ENCODE measurements at regions not wholly inside any gene's neighbourhood (a gene's known extent, or its start where the extent isn't known, plus 50 kb on each side); places are given as distances from the start of the nearest gene placed in this dataset.
A peak's percentile ranks its signal among the peaks of the same experiment; 100 is the strongest.
"Not testable (repeated sequence)": the region's sequence is repeated elsewhere in the genome, so short reads cannot be mapped to it uniquely, and the experiment has no call there.

DNA sequence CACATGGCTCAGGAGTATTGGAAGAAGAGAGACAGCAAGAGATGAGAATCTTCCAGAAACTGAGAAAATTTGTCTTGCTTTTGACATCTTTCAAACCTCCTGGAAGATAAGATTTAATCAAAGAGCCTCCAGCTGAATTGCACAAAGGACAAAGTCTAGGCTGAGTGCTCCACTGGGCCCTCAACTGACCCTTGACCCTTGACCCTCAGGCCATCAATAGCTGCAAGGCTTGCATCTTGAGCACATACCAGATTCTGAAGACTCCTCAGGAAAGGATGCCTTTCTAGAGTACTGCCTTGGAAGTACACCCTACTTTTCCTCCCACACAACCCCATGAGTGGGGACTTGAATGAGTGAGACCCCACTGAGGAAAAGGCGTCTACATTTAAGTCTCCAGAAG is 1125.5 kb downstream of the BCL11A start:
- DNase-seq (ENCODE audit: low read depth) = no peak

DNA sequence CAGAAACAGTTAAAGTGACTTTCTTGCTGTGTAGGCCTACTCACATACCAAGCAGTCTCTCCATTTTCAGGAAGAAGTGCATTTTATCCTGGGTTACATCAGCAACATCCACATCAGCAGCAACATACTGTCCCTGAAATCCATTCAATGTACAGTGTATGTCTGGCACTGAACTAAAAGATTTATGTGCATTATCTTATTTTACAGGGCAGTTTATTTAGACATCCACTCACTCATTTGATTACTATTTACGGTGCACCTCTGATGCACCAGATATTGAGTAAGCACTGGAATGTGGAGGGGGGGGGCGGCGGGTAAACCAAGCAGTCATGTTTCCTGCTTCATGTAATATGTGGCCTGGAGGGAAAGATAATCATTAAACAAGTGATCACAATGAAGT is 1128.2 kb downstream of the BCL11A start:
- DNase-seq (ENCODE audit: low read depth) = peak; percentile 7

DNA sequence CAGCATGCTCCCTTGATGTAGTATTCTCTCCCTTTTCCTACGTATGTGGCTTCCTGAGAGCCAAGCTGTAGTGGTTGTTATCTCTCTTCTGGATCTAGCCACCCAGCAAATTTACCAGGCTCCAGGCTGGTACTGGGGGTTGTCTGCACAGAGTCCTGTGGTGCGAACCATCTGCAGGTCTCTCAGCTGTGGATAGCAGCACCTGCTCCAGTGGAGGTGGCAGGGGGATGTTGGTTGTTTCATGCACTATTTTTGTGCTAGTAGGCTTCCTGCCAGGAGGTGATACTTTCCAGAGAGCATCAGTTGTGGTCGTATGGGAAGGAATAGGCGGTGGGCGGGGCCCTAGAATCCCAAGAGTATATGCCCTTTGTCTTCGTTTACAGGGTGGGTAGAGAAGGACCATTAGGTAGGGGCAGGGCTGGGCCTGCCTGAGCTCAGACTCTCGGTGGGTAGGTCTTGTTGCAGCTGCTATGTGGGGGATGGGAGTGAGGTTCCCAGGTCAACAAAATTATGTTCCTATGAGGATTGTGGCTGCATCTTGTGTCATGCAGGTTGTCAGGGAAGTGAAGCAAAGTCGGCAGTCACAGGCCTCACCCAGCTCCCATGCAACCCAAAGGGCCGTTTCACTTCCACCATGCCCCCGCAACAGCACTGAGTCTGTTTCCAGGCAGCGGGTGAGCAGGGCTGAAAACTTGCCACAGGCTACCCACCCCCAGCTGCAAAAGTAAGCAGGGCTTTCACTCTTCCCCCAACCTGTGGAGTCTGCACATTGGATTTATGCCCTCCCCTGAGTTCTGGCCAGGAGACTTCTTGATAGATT is 1139.5 kb downstream of the BCL11A start:
- no peak for DNase-seq (ENCODE audit: low read depth)

DNA sequence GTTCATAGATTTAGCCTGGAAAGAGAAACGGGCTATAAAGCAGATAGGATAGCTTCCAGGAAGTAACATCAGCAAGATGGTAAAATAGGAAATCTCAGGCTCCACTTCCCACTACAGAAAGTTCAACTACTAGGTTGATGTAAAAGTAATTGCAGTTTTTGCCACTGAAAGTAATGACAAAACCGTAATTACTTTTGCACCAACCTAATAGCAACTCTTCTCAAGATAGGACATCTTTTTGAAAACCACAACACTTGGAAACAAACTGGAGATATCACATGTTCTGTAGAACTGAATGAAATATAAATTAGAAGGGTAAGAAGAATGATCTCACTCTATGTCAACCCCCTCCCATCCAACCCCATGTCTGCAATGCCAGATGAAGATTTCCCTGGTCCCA is 1154.3 kb downstream of the BCL11A start:
- DNase-seq (ENCODE audit: low read depth) = no peak

DNA sequence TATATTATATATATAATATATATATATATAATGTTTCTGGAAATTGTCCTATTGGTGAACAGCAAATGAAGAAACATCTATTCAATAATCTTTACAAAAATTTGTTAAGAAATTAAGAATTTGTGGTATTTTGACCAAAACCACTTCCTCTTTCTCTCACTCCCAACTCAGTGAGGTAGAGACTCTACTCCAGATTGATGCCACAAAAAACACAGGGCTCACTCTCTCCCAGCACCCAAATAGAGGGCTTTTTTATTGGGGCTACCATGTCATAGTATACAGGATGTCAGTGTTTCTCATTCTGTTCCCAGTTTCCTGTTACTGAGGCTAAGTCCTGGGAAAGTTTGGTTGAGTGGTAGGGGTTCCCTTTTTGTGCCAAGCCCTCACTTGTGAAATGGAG is 1155.4 kb downstream of the BCL11A start:
- DNase-seq (ENCODE audit: low read depth) = no peak

DNA sequence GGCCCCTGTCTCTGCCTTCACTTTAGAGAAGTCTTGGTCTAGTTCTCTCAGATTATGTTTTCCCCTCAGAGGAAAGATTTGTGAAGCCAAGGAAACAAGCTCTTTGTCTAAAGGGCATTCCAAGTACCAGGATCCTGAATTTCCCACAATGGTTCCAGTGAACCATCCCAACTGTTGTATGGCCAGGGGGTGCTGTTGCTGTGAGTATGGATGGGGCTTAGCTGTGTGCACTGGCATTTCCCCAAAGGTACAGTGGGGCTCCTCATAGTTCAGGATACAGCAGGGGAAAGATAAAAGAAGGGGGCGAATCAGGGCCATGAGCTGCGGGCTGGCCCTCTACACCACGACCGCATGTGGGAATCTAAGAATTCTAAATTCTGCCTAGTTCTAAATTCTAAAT is 1154.0 kb upstream of the FANCL start:
- no peak for DNase-seq (ENCODE audit: low read depth)

DNA sequence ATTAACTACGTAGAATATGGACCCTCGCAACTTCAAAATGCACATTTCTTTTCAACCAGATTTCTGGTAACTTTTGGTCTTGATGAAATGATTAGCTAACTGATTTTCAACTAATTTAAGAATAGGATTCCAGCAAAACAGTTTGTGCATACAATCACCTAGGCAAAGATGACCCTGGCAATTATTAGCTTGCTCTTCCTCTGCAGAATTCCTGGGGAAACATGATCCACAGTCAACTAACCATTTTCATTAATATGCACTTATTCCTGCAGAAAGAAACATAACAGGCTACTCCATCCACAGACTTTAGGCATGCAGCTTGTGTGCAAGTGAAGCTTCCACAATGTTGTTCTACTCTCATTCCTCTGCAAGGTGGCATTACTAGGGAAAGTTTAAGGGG is 1150.8 kb upstream of the FANCL start:
- DNase-seq (ENCODE audit: low read depth) = no peak

DNA sequence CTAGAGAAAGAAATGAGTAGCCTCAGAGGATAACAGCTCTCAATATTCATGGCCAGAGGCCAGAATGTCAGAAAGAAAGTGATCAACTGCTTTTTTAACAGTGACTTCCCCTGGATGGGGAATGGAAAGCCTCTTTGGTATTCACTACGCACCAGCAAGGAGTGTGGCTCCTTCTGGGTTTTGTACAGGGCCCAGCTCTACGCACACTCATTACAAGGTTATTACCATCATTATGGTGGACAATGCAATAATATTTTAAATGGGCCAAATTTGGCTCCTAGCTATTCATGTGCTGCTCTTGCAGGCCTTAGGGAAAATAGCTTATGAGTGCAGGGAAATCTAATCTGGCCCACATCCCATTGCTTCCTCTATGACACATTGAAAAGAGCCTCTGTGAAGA is 1149.5 kb upstream of the FANCL start:
- DNase-seq (ENCODE audit: low read depth) = no peak

DNA sequence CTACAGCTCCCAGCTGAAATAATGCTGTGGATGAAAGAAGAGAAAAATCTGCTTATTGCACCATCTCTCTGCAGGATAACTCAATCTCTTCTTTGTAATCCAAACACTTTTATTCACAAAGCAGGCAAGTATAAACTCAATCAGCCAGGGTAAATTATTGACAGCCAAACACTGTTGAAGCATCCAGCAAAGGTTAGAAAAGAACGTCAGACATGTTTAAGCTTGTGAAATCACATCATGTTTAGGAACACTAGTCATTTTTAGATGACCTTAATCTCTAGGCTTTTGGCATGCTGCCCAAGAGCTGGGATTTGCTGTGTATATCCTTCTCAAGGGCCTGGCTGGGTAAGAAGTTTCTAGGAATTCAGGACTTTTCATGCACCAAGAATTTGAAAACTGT is 1148.1 kb upstream of the FANCL start:
- peak; percentile 37 for DNase-seq (ENCODE audit: low read depth)

DNA sequence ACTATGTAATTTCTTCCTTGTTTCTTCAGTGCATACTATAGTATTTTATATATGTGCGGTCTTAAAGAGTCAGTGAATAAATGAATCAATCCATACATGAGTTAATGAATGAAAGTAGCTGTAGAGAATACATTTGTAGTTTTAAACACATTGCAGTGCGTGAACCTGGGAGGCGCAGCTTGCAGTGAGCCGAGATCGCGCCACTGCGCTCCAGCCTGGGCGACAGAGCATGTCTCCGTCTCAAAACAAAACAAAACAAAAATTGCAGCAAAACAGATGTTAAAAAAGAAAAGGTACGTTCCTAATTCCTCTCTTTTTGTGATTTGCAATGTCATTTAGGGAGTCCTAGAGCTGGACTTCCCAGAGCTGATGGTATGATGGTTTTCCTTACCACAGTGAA is 1144.8 kb upstream of the FANCL start:
- DNase-seq (ENCODE audit: low read depth) = no peak

DNA sequence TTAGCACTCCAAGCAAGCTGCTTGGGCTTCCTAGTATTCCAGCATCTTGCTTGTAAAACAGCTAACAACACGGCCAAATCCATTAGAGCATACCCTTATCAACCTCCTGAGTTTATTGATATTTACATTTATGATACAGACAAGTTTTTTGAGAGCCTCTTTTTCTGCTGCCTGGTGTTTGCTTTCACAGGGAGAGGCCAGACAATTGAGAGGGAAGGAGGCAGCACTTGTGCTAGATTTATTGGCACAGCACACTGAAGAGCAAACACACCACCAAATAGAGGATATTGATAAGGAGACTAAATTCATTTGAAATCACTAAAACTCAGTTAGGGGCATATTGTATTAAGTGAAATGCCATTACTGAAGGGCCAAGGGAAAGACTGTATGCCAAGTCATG is 1142.3 kb upstream of the FANCL start:
- no peak for DNase-seq (ENCODE audit: low read depth)

DNA sequence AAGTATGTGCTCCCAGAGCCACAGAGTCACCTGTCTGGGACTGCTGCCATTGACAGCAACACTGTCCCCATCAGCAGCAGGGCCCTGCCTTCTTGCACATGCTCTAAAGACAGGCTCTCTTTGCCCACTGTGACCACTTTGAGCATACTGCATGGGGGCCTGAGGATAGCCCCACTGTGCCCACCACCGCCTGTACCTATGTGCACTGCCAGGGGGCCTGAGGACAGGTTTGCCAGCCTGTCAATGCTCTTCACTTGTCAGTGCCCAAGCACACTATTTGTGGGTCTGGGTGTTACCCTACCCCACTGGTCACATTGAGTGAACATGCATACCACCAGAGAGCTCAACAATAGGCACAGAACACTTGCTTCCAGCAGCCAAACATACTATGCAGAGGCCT is 1137.0 kb upstream of the FANCL start:
- DNase-seq (ENCODE audit: low read depth) = no peak

DNA sequence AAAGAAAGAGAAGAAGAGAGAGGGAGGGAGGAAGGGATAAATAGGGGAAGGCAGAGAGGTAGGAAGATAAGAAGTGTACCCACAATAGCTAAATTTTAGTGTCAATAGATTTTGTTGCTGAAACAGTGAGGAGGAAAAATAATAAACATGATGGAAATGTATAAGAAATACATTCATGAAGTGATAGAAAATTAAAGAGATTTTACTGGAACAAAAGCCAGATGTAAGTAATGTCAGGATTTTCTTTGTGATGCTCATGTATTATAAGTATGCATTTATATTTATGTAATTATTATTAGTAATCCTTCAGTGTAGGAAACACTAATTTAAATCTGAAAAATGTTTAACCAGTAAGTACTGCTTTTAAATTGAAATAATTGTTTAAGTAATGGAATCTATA is 1125.2 kb upstream of the FANCL start:
- no peak for DNase-seq (ENCODE audit: low read depth)

DNA sequence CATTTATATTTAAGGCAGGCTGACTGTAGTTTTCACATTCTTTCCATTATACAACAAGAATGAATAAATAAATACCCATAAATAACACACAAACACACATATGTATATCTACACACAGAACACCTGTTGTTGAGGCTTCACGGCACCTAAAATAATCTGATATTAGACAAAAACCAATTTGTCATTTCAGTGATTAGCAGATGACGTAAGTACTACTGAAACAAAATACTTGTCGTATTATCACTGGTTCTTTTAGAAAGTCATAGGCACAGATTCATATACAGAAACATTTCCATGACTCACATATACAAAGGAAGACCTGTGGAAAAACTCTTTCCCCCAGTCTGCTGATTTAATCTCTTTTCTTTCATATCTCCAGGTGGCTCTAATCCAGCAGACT is 1113.4 kb upstream of the FANCL start:
- no peak for DNase-seq (ENCODE audit: low read depth)

DNA sequence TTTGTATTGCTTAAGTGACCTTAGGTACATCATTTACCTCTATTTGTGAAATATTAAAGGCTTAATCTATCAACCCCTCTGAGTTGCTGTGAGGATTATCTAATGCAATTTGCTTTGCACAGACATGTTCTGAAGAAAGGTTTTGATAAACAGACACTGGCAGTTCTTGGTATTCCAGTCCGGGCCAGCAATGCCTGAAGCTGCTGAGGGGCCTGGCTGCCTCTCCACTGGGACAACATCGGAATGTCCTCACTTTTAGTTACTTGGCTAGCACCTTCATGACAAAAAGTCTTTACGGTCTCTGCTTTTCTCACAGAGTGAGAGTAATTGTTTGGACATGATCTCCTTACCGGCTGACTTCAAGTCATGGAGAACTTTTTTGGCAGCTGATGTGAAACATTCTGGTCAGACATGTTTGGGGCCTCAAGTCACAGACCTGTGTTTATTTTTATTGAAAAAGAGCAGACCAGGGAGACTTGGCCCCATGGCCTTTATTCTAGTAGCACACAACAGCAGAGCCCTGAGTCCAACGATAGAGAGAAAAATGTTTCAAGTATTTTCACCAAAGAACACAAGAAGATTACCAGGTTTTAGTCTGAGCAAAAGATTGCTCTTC is 1112.3 kb upstream of the FANCL start:
- DNase-seq (ENCODE audit: low read depth) = no peak

DNA sequence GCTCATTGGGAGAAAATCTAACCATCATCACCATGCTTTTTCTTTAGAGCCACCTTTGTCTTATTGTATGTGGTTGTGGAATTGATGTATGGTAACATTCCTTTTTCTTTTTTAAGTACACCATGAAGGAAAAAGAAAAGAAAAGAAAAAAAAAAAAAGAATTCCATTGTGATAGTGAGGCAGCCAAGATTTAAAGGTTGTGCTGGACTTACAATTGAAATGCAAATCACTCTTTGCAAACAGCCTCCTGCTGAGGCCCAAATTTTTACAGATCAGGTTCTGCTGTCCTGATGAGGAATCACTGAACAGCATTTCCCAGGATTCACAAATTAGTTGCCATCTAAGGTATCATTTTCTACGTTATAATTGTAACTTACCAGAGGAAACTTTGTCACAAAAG is 1101.0 kb upstream of the FANCL start:
- no peak for DNase-seq (ENCODE audit: low read depth)

DNA sequence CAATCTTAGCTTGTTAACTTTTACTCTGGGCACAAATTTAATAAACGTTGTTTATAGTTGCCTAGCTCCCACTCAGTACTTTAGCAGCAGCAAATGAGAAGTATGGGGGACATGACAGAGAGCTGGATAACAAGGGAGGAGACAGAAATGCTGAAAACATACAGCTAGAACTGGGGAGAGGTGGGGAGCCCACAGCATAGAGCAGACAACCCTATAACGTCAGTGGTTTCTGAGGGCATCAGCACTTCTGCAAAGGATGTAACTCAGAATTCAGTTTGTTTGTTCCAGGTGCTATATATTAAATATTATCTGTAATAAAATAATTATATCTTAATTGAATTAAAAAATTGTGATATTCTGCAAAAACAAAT is 1098.7 kb upstream of the FANCL start:
- no peak for DNase-seq (ENCODE audit: low read depth)

DNA sequence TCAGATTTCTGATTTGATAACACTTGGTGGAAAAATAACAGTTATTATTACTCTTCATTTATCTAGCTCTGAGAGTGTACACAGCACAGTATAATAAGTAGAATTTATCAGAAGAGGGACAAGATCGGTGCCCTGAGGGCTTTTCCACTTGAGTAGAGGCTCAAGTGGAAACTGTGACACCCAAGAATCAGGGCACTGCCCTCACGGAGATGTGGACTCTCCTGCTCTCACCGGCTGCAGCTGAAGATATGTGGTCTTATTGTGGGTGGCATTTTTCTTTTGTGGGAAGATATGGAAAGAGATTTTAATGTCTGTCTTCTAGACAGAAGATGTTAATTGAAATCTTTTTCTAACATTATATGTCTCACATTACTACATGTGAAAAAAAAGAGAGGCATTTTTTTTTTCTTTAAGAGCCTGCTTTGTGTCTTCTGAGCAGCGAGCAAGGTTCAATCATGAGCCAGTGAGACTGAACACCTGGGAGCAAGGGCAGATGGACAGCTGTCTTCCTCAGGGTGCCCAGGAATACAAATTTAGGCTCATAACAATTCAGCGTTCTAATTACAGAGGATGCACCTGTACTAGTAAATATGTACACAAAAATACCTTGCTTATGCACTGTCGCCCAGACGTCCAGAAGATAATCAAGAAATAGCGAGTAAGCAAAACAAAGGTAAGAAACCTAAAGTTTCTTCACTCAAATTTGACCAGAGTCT is 1098.2 kb upstream of the FANCL start:
- DNase-seq (ENCODE audit: low read depth) = no peak

DNA sequence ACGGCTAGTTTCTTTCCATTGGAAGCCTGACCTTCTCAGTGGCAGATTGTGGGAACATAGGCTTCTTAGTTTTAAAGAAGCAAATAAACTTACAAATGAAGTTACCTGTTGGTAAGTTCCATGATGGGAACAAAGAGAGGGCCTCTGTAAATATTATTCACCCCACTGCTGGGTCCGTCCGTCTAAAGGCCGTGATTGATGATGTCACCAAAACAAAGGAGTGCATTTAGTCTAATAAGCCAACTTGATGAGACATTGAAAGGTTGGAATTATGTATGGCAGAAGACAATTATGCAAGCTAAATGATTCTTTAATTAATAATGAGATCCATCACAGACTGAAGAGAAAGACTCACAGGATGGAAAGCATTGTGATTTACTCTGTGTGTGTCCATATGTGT is 1091.9 kb upstream of the FANCL start:
- no peak for DNase-seq (ENCODE audit: low read depth)

DNA sequence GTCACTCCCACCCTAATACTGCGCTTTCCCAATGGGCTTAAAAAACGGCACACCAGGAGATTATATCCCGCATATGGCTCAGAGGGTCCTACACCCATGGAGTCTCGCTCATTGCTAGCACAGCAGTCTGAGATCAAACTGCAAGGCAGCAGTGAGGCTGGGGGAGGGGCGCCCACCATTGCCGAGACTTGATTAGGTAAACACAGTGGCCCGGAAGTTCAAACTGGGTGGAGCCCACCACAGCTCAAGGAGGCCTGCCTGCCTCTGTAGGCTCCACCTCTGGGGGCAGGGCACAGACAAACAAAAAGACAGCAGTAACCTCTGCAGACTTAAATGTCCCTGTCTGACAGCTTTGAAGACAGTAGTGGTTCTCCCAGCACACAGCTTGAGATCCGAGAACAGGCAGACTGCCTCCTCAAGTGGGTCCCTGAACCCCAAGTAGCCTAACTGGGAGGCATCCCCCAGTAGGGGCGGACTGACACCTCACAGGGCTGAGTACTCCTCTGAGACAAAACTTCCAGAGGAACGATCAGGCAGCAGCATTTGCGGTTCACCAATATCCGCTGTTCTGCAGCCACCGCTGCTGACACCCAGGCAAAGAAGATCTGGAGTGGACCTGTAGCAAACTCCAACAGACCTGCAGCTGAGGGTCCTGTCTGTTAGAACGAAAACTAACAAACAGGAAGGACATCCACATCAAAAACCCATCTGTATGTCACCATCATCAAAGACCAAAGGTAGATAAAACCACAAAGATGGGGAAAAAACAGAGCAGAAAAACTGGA is 1085.6 kb upstream of the FANCL start:
- not testable (repeated sequence) for DNase-seq (ENCODE audit: low read depth)

DNA sequence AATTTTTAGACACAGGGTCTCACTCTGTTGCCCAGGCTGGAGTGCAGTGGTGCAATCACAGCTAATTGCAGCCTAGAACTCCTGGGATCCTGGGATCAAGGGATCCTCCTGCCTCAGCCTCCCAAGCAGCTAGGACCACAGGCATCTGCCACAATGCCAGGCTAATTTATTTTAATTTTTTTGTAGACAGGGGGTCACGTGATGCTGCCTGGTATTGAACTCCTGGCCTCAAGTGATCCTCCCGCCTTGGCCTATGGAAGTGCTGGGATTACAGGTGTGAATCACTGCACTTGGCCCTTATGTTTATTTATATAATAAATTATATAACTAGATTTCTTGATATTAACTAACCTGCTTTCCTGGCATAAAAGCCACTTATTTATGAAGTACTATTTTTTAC is 1081.7 kb upstream of the FANCL start:
- DNase-seq (ENCODE audit: low read depth) = no peak

DNA sequence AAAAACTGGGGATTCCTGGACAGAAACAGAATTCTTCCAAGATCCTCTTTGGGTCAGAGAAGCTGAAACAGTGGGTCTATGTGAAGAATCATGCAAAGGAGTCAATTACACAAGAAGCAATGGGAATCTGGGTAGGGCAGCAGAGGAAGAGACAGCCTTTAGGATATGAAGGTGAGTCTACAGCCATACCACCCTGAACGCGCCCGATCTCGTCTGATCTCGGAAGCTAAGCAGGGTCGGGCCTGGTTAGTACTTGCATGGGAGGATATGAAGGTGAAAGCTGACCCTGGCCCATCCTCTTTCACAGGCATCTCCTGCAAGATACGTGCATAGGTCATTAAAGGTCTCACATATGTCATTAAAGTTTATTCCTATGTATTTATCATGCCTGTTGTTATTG is 1080.9 kb upstream of the FANCL start:
- DNase-seq (ENCODE audit: low read depth) = no peak
